DMS153 treated with DMSO at 0.1 percent for 48 hours (cell line): ENCODE measurements at regions not wholly inside any gene's neighbourhood (a gene's known extent, or its start where the extent isn't known, plus 50 kb on each side); places are given as distances from the start of the nearest gene placed in this dataset.

Source experiments
- DNase-seq: peaks from one replicate; lab custom pipeline; 2025; ENCODE audit not compliant: unreplicated experiment; lab: John Stamatoyannopoulos, UW

GRCh38 chr18:78034755-78035154 lies 785.1 kb downstream of the GALR1 start:
- DNase-seq, result no peak

- no peak for DNase-seq
Observed at GRCh38 chr18:78041218-78041617, 791.6 kb downstream of the GALR1 start.

- no peak for DNase-seq
Observed at GRCh38 chr18:78046631-78047030, 797.0 kb downstream of the GALR1 start.

GRCh38 chr18:78049281-78049680 lies 799.6 kb downstream of the GALR1 start:
- no peak for DNase-seq

GRCh38 chr18:78054801-78055200 lies 805.2 kb downstream of the GALR1 start:
- no peak for DNase-seq

- no peak for DNase-seq
Observed at GRCh38 chr18:78056011-78056410, 806.4 kb downstream of the GALR1 start.

GRCh38 chr18:78069784-78070664 lies 820.4 kb downstream of the GALR1 start:
- peak; percentile 30 for DNase-seq

- DNase-seq, result no peak
Observed at GRCh38 chr18:78071166-78071710, 821.6 kb downstream of the GALR1 start.

GRCh38 chr18:78071776-78072175 lies 822.1 kb downstream of the GALR1 start:
- no peak for DNase-seq

GRCh38 chr18:78072375-78072774 lies 822.7 kb downstream of the GALR1 start:
- no peak for DNase-seq

GRCh38 chr18:78073275-78073674 lies 823.6 kb downstream of the GALR1 start:
- peak; percentile 18 for DNase-seq

GRCh38 chr18:78074400-78075020 lies 824.9 kb downstream of the GALR1 start:
- DNase-seq, result no peak

- no peak for DNase-seq
Observed at GRCh38 chr18:78080081-78080480, 830.4 kb downstream of the GALR1 start.

- no peak for DNase-seq
Observed at GRCh38 chr18:78080761-78081160, 831.1 kb downstream of the GALR1 start.

- DNase-seq, result no peak
Observed at GRCh38 chr18:78082816-78083215, 833.2 kb downstream of the GALR1 start.

GRCh38 chr18:78085241-78086185 lies 835.9 kb downstream of the GALR1 start:
- no peak for DNase-seq

- no peak for DNase-seq
Observed at GRCh38 chr18:78086931-78087330, 837.3 kb downstream of the GALR1 start.

GRCh38 chr18:78087338-78087737 lies 837.7 kb downstream of the GALR1 start:
- no peak for DNase-seq

GRCh38 chr18:78090584-78090983 lies 840.9 kb downstream of the GALR1 start:
- peak; percentile 62 for DNase-seq

- no peak for DNase-seq
Observed at GRCh38 chr18:78092901-78093300, 843.3 kb downstream of the GALR1 start.

GRCh38 chr18:78099979-78100588 lies 850.4 kb downstream of the GALR1 start:
- DNase-seq, result no peak
